TTC549 (cell line): ENCODE measurements at regions not wholly inside any gene's neighbourhood (a gene's known extent, or its start where the extent isn't known, plus 50 kb on each side); places are given as distances from the start of the nearest gene placed in this dataset.
"Not testable (repeated sequence)": the region's sequence is repeated elsewhere in the genome, so short reads cannot be mapped to it uniquely, and the experiment has no call there.

ENCODE experiments used
- FAIRE-seq: peaks from 2 replicates; lab custom pipeline; 2012; peaks lifted over from hg19 to GRCh38; lab: Jason Lieb, UNC

DNA sequence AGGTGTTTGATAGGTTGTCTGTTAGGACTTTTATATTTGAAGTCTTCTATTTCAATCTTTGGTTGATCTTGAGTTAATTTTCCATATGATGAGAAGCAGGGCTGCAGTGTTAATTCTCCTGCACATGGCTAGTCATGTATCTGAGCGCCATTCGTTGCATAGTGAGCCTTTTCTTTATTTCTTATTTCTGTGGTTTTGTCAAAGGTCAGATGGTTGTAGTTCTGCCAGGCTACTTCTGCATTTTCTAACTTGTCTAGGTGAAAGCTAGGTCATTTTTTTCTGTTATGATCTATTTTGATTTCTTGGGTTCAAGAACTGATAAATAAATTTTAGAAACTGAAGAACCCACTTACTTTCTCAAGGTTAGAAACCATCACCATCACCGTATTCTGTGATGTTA is 56.7 kb downstream of the CCDC74A start:
- no peak for FAIRE-seq

DNA sequence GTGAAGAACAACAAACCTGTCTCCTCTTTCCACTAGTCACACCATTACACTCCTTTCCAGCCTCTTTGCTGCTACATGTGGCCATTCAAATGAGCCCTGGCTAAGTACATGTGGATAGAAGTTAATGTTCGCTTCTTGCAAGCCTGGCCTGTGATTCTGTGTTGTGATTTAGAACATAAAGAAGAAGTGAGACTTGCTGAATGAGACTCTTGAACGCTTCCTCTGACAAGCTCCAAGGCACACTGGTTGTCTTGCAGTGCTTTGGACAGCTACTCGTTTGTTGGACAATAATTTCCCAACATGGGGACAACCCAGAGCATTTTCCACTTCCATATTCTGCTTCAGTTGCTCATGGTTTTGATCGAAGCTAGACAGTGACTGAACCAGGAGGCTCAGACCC is 57.3 kb downstream of the CCDC74A start:
- no peak for FAIRE-seq

DNA sequence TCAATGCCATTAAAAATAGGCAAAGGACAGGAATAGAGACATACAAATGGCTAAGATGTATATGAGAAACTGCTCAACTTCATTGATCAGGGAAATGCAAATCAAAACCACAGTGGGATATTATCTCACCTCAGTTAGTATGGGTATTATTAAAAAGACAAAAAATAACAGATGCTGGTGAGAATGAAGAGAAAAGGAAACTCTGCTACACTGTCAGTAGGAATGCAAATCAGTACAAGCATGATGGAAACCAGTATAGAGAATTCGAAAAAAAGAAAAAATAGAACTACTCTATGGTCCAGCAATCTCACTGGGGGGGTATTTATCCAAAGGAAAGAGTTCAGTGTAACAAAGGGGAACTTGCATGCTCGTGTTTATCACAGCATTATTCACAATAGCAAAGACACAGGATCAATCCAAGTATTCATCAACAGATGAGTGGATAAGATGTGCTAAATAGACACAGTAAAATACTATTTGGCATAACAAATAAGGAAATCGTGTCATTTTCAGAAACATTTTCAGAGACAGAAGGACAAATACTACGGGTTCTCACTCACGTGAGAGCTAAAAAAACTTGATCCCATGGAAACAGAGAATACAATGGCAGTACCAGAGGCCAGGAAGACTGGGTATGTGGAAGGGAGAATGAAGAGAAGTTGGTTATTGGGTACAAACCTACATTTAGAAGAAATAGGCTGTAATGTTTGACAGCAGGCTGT is 60.6 kb downstream of the CCDC74A start:
- no peak for FAIRE-seq

DNA sequence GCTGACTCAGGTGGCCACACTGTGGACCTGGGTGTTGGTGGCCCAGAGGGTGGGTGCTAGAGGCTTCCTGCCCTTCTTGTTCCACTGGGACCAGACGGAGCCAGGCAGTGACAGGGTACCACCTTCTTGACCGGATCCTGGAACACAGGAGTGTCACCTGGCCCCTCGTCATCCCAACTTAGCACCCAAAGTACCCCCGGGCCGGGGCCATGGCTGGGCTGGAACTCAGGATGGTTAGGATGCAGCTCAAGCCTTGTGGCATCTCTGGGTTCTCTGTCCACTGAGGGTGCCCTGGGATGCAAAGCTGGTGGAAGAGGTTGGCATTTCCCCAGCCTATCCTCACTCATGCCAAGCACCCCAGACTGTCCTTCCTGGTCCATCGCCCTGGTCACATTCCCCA is 61.4 kb downstream of the CCDC74A start:
- FAIRE-seq = not testable (repeated sequence)

DNA sequence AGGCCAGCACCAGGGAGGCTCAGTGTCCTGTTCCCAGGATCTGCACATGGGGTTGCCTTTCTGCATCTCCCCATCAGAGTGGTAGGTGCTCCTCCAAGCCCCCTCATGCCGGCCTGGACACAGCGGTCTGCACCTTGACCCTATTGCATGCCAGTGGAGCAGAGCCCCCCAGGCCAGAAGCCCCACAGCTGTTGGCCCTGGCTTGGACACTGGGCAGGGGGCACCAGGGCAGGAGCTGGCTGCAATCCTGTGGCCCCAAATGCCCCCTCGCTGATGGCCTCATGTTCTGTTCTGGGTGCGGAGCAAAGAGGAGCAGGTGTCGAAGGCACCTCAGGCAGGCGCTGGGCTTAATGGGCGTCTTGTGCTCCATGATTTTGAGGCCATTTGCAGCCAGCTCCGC is 62.7 kb downstream of the CCDC74A start:
- no peak for FAIRE-seq

DNA sequence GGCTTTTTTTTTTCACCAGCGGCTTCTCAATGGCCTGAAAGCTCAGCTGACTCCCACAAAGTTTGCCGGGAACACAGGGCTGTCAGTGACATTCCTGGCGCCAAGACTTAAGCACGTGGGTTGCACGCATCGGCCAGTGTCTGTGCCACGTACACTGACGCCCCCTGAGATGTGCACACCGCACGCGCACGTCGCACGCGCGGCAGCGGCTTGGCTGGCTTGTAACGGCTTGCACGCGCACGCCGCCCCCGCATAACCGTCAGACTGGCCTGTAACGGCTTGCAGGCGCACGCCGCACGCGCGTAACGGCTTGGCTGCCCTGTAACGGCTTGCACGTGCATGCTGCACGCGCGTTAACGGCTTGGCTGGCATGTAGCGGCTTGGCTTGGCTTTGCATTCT is 63.2 kb downstream of the CCDC74A start:
- no peak for FAIRE-seq

DNA sequence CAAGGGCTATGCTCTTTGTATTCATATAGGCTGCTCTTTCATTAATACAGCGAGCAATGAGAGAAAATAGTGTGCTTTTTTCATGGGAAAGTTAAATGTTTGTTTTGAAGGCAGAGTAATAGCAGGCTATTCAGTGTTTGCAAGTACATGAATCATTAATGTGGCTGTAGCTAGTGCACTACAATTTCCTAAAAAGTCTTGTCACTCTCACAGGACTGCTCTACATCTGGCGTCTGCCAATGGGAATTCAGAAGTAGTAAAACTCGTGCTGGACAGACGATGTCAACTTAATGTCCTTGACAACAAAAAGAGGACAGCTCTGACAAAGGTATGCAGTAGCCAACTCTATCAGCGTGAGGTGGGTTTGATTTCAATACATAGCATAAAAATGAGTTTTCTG is 68.9 kb downstream of the CCDC74A start:
- FAIRE-seq = not testable (repeated sequence)

DNA sequence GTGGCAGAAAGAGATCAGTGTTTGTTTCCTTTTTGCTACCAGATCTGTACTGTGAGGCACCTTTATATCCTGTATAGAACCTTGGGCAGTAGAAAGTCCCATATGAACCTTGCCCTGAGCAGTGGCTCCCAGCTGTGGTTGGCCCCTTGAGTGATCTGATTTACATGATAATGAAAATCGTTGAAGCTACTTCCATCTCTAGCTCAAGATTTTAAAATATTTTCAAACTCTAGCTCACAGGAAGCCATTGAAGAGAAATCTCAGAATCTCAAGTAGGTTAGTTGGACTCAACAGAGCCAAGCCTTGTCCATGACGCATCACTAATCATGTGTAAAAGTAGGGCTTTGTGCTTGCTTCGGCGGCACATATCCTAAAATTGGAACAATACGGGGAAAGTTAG is 74.8 kb downstream of the CCDC74A start:
- not testable (repeated sequence) for FAIRE-seq

DNA sequence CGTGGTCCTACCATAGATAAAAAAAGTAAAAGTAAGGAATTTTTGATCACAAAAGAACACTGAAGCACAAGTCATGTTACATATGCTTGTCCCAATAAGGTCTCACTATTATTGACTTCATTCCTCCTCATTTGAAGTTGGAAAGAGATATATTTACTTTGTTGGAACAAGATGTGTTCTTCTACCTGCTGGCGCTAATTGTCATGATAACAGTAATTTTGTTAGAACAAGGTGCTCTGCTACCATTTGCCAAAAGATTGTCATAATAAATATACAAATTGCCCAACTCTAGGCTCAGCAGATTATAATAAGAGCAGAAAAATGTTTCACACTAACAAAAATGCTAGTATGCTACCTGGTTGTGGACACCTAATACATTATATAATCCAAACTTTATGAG is 77.0 kb downstream of the CCDC74A start:
- FAIRE-seq = not testable (repeated sequence)

DNA sequence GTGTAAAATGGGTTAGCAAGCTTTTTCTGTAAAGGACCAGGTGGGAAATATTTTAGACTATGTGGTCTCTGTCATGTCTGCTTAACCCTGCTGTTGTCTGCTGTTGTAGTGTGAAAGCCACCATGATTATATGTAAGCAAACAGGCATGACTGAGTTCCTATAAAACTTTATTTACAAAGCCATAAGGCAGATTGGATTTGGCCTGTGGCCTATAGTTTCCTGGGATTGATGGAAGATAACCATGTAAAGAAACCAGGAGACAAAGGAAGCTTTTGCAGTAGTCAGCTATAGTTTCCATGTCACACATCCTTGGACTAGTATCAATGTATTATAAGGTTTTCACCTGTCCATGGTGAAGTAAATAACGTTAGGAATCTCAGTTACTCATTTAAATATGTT is 78.7 kb downstream of the CCDC74A start:
- FAIRE-seq = not testable (repeated sequence)

DNA sequence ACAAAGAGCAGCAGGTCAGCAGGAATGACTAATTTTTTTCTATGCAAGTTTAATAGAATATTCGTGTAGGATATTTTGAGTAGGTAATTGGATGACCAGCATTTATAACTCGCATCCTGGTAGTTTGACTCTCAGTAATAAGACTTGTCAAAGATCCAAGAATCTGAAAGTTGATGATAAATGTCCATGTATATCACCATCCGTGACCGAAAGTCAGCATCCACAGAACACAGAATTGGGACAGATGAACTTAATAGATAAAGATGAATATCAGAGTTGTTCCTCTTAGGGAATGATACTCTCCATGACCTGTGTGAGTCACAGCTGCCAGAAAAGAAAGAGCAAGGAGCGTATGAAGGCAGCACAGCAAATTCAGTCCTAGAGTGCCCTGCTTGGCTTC is 79.4 kb downstream of the CCDC74A start:
- FAIRE-seq = not testable (repeated sequence)

DNA sequence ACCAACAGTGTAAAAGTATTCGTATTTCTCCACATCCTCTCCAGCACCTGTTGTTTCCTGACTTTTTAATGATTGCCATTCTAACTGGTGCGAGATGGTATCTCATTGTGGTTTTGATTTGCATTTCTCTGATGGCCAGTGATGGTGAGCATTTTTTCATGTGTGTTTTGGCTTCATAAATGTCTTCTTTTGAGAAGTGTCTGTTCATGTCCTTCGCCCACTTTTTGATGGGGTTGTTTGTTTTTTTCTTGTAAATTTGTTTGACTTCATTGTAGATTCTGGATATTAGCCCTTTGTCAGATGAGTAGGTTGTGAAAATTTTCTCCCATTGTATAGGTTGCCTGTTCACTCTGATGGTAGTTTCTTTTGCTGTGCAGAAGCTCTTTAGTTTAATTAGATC is 86.9 kb downstream of the CCDC74A start:
- not testable (repeated sequence) for FAIRE-seq

DNA sequence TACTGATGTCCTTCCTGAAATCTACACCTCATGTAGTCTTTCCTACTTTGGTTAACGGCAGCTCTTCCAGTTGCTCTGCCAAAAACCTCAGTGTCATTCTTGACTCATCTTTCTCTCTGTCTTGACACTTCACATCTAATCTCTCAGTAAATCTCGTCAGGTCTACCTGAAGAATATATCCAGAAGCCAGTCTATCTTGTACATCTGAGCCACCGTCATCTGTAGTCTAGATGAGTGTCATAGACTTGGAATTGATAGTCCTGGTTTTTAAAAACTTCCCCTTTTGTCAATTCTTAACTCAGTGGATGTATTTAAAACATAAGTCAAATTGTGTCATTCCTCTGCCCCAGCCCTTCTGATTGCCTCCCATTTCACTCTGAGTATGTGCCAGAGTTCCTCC is 90.6 kb downstream of the CCDC74A start:
- not testable (repeated sequence) for FAIRE-seq

DNA sequence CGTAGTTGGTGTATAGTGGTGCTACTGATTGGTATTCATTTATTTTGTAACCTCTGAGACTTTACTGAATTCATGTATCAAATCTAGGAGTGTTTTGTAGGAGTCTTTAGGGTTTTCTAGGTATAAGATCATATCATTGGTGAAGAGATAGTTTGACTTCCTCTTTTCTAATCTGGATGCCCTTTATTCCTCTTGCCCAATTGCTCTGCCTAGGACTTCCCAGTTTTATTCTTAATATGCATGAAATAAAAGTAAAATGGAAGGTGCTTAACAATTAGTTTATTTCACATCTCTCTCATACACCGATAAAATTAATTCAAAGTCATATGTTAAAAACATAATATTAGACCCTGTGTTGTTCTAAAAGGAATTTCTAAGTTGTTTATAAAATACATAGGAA is 95.2 kb downstream of the CCDC74A start:
- not testable (repeated sequence) for FAIRE-seq

DNA sequence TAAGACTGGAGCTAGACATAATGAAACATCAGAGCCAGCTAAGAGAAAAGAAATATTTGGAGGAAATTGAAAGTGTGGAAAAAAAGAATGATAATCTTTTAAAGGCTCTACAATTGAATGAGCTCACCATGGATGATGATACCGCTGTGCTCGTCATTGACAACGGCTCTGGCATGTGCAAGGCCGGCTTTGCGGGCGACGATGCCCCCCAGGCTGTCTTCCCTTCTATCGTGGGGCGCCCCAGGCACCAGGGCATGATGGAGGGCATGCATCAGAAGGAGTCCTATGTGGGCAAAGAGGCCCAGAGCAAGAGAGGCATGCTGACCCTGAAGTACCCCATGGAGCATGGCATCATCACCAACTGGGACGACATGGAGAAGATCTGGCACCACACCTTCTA is 98.3 kb downstream of the CCDC74A start:
- not testable (repeated sequence) for FAIRE-seq

DNA sequence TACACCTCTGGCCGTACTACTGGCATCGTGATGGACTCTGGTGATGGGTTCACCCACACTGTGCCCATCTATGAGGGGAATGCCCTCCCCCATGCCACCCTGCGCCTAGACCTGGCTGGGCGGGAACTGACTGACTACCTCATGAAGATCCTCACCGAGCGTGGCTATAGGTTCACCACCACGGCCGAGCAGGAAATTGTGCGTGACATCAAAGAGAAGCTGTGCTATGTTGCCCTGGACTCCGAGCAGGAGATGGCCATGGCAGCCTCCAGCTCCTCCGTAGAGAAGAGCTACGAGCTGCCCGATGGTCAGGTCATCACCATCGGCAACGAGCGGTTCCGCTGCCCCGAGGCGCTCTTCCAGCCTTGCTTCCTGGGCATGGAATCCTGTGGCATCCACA is 98.9 kb downstream of the CCDC74A start:
- not testable (repeated sequence) for FAIRE-seq

DNA sequence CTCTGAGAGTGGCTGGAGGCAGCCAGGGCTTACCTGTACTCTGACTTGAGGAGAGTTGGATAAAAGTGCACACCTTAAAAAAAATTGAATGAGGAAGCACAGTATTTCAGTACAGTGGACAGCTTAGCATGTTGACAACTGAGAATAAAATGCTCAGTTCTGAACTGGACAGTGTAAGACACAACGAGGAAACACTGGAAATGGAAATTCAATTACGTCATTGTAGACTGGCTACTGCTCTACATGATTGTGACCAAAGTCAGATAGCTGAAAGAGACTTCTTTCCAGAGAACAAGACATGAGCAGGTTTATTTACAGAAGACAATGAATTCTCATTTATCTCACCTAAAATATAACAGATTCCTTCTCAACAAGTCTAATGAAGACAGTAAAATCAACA is 100.1 kb downstream of the CCDC74A start:
- not testable (repeated sequence) for FAIRE-seq

DNA sequence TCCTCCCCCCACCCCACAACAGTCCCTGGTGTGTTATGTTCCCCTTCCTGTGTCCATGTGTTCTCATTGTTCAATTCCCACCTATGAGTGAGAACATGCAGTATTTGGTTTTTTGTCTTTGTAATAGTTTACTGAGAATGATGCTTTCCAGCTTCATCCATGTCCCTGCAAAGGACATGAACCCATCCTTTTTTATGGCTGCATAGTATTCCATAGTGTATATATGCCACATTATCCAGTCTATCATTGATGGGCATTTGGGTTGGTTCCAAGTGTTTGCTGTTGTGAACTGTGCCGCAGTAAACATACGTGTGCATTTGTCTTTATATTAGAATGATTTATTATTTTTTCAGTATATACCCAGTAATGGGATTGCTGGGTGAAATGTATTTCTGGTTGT is 104.0 kb downstream of the CCDC74A start:
- FAIRE-seq = not testable (repeated sequence)

DNA sequence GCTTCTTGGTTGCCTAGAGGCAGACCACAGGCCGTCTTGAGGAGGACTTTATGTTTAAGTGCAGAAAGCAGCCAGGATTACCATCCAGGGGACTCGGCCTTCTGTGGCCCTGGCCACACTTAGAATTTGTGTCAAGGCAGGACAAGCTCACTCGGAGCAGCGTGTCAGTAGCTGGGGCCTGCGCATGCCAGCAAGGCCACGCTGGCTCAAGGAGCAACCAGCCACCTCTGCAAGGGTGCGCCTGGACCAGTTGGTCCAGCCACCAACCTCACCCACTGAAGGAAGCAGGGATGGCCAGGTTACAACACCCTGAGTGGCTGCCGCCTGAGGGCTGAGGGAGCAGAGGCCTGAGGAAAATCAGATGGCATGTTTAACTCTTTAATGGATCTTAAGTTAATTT is 105.7 kb downstream of the CCDC74A start:
- not testable (repeated sequence) for FAIRE-seq

DNA sequence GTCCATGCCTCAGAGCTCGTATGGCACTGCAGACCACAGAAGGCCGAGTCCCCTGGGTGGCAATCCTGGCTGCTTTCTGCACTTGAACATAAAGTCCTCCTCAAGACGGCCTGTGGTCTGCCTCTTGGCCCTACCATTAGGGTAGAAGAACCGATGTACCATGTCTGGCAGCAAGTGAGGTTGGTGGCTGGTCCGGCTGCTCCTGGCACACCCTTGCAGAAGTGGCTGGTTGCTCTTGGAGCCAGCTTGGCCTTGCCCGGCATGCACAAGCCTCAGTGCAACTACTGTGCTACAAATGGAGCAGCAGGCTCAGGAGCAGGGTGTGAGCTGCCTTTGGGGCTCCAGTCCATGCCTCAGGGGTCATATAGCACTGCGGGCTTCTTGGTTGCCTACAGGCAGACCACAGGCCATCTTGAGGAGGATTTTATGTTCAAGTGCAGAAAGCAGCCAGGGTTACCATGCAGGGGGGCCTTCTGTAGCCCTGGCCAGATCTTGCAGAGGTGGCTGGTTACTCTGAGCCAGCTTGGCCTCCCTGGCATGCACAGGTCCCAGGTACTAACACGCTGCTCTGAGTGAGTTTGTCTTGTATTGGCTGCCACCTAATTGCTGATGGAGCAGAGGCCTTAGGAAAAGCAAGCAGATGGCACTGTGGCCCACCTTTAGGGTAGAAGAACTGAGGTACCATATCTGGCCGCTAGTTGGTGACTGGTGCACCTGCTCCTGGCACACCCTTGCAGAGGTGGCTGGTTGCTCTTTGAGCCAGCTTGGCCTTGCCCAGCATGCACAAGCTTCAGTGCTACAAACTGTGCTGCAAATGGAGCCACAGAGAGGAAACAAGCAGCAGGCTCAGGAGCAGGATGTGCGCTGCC is 106.4 kb downstream of the CCDC74A start:
- FAIRE-seq = not testable (repeated sequence)

DNA sequence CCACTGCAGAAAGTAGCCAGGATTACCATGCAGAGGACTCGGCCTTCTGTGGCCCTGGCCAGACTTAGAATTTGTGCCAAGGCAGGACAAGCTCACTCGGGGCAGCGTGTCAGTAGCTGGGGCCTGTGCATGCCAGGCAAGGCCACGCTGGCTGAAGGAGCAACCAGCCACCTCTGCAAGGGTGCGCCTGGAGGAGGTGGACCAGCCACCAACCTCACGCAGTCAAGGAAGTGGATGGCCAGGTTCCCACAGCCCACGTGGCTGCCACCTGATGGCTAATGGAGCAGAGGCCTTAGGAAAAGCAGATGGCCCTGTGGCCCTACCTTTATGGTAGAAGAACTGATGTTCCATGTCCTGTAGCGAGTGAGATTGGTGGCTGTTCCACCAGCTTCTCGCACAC is 107.9 kb downstream of the CCDC74A start:
- no peak for FAIRE-seq

DNA sequence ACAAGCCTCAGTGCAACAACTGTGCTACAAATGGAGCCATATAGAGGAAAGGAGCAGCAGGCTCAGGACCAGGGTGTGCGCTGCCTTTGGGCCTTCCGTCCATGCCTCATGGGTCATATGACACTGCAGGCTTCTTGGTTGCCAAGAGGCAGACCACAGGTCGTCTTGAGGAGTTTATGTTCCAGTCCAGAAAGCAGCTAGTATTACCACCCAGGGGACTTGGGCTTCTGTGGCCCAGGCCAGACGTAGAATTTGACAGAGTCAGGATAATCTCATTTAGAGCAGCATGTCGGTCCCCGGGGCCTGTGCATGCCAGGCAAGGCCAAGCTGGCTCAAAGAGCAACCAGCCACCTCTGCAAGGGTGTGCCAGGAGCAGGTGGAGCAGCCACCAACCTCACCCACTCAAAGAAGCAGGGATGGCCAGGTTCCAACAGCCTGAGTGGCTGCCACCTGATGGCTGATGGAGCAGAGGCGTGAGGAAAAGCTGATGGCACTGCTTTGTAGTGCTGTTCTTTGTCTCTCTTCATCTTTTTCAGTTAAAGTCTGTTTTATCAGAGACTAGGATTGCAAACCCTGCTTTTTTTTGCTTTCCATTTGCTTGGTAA is 109.1 kb downstream of the CCDC74A start:
- FAIRE-seq = not testable (repeated sequence)

DNA sequence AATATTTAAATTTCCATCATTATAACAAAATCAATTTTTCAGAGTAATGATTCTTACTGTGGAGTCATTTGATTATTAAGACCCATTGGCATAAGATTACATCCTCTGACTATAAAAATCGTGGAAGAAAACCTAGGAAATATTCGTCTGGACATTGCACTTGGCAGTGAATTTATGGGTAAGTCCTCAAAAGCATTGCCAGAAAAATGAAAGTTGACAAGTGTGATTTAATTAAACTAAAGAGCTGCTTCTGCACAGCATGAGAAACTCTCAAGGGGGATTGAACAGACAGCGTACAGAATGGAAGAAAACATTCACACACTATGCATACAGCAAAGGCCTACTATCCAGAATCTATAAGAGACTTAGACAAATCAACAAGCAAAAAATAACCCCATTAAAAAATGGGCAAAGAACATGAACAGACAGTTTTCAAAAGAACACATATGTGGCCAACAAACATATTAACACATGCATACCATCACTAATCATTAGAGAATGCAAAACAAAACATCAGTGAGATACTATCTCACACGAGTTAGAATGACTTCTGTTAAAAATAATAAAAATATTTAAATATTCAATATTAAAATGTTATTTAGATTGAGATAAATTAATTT is 111.4 kb downstream of the CCDC74A start:
- not testable (repeated sequence) for FAIRE-seq
